ENCODE measurements at regions not wholly inside any gene's neighbourhood (a gene's known extent, or its start where the extent isn't known, plus 50 kb on each side); places are given as distances from the start of the nearest gene placed in this dataset.
"Not testable (repeated sequence)": the region's sequence is repeated elsewhere in the genome, so short reads cannot be mapped to it uniquely, and the experiment has no call there.

DNA sequence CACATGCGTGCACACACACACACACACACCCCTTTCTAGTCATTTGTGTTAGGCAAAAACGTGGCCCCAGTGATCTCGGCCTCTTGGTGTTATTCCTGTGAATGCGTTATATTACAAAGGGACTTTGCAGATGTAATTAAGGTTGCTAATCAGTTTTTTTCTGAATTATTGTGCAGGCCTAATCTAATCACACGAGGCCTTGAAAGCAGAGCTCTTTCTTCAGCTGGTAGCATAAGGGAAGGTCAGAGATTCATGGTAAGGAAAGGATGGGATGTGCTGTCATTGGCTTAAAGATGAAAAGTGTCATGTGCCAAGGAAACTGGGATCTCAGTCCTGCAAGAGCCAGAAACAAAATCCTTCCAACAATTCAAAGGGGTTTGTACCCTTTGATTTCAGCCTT lies 113.4 kb upstream of the ELAC2 start:
- no peak for DNase-seq

DNA sequence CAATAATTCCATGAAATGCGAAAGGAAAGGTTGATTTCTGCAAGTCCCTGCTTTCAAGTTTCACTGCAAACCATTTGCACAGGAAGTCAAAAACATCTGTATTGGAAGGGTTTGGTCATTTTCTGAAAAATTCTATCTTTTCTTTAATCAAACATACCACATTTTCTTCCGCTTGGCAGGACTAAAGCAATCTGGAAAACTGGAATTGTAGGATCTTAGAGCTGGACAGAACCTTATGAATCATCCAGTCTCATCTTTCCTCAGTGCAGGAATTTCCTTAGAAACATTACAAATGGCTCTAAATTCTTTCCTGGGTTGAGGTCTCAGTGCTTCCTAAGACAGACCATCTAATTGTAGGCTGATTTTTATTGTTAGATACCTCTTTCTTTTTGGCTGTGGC lies 111.5 kb upstream of the ELAC2 start:
- no peak for DNase-seq

DNA sequence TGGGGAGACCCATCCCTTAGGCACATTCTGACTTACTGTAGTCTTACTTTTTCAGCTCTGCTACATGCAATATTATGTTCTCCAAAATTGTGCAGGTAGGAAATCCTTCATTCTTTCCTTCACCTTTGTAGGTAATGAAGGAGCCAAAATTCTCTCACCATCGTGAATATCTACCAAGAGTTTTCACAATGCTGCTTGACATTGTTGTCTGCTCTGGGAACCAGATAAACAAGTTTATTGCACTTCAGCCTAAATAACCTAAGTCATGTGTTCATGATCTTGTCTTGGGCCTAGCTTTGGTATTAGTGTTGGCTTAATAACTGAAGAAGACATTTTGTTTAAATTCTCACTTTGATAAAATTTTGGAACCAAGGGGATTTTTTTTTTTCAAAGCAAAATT lies 110.8 kb upstream of the ELAC2 start:
- DNase-seq, result no peak

DNA sequence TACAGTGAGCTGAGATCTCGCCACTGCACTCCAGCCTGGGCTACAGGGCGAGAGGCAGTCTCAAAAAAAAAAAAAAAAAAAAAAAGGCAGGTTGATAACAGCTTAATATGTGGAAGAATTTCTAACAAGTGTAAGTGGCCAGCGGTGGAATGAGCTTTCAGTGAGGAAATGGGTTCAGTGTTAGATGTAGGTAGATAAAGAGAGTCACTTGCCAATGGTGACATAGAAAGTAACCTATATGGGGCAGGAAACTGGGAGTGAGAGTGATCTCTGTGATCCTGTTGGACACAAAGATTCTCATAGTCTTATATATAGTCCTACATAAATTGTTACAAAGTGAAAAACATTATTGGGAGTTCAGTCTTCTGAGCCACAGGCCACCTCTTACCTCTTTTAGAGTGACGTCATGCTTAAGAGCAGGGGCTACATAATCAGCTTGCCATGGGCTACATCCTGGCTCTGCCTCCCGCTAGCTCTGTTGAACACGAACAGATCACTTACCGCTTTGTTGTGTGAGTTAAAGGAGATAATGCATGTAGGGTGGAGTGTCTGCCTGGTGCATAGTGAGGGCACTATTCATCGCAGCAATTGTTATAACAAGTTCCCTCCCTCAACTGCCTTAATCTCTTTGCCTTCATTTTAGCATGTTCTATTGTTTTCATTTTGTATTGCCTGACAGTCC lies 110.2 kb upstream of the ELAC2 start:
- DNase-seq, result no peak

DNA sequence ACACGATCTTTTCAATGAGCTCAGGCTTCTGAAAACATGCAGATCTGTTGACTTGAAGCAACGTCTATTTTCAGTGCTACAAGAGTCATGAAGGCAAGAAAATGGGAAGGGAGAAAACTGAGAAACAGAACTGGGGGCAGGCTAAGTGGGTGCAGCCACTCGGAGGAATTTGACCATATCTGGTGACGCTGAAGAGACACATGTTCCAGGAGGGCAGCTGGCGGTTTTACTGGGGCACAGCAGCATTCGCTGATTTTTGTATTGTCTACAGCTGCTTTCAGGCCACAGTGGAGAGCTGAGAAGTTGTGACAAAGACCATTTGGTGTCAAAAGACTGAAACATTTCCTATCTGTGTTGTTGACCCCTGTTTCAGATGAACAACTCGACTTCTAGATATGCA lies 103.0 kb upstream of the ELAC2 start:
- DNase-seq, result no peak

DNA sequence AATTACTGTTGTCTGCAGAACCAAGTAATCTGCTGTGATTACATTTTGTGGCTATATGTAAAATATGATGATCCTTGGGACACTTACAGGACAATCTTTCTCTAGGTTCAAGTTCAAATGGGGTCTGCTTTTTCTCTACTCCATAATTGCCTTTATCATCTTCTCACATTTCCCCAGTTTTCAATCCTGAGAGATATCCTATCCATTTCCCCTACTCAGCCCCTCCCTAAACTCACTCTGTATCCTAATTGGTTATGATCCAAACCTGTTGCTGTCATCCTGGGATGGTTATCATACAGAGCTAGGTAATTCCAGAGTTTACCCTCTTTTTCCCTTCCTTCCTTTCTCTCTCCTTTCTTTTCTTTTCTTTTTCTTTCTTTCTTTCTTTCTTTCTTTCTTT lies 100.5 kb upstream of the ELAC2 start:
- DNase-seq, result no peak

DNA sequence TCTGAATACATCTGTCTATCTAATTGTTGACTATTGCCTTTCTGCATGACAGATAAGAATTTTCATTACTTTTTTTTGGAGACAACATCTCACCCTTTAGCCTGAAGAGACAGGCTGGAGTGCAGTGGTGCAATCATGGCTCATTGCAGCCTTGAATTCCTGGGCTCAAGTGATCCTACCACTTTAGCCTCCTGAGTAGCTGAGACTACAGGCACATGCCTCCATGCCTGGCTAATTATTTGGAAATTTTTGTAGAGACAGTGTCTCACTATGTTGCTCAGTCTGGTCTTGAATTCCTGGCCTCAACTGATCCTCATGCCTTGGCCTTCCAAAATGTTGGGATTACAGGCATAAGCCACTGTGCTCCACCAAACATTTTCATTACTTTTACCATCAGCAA lies 99.8 kb upstream of the ELAC2 start:
- DNase-seq, result no peak

DNA sequence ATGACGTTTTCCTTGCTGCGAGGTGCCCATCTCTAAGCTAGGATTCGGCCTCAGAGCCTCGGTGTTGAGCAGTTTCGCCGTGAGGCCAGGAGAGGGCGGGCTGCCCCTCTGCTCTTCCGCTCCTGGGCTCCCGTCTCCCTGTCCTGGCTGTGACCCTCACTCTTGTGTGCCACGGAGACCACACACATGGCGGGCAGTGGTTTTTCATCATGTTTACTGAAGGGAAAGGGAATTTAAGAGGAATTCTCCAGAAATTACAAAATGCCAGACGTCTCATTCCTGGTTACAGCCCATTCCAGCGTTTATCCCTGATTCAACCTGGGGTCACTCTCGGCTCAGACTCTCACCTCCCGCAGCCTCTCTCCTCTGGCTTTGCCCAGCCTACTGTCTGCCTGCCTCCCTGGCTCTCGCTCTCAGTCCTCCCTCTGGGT lies 96.8 kb upstream of the ELAC2 start:
- DNase-seq, result peak; percentile 78 to 82

DNA sequence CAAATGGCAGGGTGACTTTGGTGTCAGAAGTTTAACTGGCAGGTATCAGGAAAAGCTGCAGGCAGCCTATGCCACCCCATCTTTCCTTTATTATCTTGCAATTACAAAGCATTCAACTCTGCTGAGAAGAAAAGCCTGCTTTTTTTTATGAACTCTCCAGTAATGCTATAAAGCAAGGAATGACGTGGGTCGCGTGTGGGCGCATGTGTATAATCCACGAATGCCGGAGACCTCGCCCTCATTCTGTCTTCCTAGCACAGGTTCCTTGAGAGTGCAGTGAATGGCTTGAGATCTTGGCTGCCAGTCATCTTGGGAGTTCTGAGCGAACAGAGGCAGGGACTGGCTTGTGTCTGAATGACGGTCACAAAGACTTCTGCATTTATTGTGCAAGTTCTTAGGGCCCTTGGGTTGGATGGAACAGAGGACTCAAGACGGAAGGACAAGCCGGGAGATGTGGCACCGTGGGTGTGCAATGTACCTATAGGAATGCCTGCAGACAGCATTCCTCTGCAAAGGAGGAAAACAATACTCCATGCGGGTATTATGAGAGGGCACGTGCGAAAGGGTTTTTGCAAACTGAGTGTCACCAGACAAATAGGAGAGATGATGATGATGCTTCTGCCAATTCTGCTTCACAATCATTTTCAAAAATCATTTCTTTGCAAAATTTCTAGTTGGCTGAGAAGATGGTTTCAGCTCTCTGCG lies 96.1 kb upstream of the ELAC2 start:
- DNase-seq, result no peak

DNA sequence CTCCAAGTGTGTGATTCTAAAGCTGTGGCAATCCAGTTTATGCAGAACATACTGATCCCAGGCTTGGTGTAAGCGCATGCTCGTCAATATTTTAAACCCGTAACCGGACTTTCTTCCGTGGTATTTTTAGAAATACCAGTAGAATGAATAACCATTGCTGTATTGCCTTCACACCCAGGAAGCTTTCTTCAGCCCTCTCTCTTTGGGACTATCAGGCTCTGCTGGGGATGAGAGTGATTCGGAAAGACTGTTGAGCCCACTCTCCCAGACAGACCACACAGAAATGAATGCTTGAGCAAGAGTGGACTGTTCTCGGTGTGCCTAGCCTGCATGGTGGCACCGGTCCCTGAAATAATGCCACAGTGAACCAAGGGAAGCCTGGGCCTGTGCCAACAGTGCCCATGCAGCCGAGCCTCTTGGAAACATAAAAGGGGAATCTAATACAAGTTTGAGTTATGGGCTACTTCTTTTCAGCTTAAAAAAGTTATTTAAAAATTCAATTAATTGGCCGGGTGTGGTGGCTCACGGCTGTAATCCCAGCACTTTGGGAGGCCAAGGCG lies 89.9 kb upstream of the ELAC2 start:
- no peak for DNase-seq

DNA sequence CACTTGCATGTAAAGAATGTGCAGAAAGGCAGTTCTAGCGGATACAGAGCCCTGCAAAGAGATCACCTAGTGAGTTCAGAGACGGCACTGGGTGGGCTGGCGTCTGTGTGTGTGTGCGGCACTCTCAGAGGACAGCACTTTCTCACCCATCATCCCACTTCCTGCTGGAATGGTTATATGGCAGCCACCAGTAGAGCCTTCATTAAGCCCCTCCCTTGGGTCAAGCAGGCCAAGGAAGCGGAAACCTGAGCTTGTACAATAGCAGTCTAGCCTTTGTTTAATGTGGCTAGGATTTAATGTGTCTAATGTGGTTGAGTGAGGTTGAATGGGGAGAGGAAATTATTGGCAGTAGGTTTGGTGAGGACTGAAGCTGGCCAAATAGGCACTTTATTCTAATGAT lies 88.3 kb upstream of the ELAC2 start:
- DNase-seq, result no peak

DNA sequence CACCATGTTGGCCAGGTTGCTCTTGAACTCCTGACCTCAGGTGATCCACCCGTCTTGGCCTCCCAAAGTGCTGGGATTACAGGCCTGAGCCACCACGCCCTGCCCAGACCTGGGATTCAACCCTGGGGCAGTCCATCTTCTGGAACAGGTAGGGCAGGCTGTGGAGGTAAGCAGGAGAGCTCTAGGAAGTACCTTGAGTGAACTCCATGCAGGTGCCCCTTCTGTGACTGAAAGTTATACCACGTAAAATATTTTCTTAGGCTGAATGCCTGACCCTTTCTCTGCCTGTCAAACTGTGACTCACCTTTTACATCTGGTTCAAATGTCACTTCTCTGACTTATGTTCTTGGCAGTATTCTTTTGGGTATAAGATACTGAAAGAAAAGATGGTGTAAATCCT lies 86.7 kb upstream of the ELAC2 start:
- no peak for DNase-seq

DNA sequence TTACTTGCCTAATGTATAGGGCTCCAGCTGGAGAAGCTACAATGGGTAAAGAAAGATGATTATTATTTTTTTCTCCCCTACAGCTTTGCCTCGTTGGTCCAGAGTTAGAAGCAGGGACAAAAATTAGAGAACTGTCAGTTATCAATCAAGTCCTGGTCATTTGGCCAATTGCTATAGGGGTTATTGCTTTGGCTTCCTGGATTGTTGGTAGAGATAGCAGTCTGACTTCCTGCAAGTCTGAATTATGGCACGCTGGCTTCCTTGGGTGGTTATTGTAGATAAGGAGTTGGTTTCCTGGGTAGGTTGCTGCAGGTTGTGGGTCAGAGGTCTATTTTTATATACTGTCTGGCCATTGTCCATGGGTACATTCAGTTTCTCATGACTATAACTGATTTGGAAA lies 84.7 kb upstream of the ELAC2 start:
- DNase-seq, result no peak

DNA sequence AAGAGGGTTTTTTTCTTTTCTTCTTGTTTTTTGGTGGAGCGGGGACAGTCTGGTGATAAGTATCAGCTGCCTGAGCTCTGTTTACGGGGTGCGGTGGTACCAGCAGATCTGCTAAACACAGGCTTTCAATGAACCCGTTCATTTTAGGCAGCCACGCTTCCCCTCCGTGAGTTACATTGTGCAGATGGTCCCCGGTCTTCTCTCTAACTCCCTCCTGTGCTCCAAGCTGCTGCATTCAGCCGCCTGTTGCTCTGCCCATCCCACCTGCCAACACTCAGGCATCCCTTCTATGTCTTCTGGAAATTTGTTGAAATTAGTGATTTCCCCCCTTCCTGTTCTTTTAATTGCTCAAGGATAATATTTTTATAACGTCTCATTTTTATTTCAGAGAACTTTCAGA lies 82.1 kb upstream of the ELAC2 start:
- no peak for DNase-seq

DNA sequence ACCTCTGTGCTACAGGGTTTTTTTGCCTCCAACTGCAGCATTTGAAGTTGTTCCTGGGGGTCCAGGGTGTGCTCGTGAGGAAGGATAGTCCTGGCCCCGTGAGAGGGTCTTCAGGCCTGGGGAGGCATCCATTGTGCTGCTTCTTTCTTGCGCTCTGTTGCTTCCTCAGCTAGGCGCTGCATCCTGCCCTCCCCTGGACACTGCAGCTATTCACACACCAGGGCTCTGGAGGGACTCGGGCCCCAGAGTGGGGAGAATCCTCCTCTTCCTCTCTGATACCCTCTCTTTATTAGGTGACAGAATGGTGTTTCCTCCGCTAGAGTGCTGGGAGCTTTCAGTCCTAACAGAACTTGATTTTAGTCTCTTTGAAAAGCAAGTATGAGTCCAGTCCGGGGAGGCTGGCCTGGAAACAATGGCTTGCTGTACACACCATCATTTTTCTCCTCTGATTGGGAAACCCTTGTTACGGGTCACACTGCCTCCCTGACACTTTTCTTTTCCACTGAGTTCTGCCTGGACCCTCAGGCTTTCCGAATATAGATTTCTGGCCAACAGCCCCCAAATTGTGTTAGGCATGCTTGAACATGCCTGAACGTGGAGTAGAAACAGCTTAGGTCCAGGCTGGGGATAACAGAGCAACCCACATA lies 81.4 kb upstream of the ELAC2 start:
- DNase-seq, result no peak

DNA sequence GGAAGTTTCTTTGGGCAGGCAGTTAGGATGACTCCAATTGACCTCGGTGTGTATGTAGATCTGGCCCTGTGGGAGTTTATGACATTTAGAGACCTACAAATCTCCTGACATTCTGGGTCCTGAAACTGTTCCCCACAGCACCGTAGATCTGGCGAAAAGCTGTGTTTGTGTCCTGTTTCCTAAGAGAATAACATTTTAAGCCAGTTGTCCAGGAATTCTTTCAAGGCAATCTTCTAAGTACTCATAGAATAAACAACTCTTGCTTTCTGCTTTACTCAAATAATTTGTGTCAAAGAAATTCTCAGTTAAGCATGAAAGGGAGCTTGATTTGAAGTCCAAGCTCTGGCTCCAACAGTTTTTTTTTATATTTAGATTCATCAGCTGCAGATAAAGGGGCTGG lies 78.5 kb upstream of the ELAC2 start:
- no peak for DNase-seq

DNA sequence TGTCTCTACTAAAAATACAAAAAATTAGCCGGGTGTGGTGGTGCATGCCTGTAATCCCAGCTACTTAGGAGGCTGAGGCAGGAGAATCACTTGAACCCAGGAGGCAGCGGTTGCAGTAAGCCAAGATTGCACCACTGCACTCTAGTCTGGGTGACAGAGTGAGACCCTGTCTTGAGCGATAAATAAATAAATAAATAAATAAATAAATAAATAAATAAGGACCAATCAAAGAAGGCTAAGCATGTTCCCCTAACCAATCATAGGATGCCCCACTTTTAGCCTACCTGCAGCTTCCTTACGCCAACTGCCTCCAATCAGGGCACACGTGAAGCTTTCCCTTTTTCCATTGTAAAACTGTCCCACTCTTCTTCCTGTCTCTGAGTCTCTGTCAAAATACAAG lies 74.2 kb upstream of the ELAC2 start:
- DNase-seq, result not testable (repeated sequence)

DNA sequence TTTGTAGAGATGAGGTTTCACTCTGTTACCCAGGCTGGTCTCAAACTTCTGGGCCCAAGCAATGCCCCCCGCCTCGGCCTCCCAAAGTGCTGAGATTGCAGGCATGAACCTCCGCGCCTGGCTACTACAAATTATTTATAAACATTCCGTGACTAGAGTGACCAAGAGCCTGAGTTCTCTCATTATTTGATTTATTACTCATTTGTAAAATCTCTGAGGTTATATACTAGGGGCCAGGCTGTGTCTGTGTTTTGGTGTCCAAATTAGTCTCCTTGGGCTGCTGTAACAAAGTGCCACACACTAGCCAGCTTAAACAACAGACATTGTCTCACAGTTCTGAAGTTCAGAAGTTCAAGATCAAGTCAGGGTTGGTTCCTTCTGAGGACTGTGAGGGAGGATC lies 70.8 kb upstream of the ELAC2 start:
- DNase-seq, result no peak

DNA sequence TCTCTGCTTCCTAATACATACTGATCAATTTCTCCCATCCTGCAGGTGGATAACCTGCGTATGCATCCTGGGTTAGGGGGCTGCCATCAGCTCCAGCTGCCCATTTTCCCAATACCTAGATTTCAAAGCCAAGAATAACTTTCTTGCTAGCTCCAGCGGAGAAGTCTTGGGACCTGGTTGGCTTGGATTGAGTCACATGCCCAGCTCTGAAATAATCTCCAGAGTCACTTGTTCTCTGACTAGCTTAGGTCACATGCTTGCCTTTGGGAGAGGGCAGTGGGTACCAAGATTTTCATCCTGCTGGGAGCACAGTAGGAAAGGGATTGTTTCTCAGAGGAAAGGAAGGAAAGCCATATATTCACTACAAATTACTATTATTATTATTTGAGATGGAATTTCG lies 70.0 kb upstream of the ELAC2 start:
- no peak for DNase-seq

DNA sequence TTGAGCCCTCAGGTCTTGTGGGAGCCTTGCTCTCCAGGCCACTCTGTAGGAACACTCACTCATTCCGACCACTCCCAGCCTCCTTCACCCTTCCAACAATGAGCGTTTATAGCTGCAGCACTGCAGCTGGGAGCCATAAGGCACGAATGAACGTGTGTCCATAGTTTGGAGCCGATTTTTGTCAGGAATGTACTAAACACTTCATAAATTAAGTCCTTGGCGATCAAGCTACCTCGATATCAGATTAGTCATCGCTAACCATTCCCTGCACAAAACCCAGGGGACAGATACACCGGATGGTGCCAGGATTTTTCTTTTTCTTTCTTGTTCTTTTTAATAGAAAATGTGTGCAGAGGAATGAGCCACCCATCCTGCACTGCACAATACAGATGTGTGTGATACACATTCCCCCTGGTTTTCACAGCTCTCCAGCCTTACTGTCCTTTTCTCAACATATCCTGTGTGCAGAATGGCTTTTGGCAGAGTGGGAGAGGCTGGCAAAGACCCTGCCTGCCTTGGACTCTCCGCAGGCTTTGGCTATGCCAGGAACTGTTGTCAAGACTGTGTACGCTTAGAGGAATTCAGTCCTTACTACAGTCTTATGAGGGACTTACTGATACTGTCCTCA lies 68.4 kb upstream of the ELAC2 start:
- DNase-seq, result no peak

DNA sequence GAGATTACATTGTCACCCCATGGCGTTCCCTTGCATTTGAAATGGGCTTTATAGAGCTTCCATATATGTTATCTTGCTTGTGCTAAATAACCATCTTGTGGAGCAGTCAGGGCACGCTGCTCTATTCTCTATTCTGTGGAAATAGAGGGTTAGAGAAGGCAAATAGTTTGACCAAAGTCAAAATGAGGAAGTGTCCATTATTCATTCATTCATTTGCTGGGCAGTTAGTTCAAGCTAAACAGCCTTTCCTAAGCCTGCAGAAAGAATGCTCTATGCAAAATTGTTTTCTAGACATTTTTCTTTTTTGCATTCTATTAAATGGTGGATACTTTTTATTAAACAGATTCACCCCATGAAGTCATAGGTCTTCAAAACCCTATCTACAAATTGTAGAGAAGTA lies 67.8 kb upstream of the ELAC2 start:
- no peak for DNase-seq

DNA sequence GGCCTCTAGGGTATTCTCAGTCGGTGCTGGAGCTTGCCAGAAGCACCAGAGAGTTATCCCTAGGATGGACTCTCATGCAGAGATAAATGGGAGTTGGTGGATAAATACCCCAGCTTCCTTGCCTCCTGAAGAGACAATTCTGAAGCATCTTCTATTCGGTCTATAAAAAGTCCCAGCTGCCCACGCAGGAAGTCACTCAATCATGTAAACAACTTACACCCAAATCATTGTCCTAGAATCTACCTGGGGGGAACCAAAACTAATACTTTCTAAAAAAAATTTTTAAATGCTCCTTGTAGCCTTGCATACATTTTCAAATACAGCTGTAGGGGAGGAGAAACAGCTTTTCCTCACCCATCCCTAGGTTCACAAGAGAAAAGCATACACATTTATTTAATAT lies 66.6 kb upstream of the ELAC2 start:
- DNase-seq, result no peak

DNA sequence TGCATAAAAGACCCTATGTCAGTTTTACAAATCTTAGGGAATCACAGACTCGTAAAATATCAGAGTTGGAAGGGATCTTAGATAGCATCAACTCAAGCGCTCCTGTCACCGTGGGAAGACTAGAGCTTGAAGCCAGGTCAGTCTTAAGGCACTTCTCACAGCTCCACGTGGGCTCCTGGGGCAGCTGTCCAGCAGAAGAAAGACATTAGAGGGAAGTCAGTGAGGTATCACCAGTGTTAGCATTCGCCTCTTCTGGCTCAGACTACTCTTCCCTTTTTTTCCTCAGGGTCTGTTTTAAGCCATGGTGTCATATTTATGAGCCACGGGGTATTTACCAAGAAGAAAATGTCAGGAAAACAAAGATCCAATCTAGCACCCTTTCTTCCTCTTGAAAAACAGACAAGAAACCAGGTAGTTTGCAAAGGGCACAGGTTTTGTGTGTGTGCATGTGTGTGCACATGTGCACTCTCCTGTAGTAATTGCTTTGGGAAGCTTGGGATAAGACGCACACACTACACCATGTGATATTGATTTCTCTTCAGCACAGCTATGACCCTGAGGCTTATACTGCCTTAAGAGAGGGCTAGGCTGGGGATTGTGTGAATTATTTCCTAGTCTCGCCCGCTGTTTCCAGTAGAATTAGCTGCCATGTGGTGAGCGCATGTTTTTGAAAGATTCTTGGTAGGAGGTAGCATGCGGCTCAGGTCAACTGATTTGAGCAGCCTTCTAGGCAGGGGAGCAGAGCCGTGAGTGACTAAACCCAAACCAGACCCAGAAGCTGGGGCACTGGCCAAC lies 61.0 kb upstream of the ELAC2 start:
- no peak for DNase-seq
